OCI-LY1 (cell line): ENCODE measurements at regions not wholly inside any gene's neighbourhood (a gene's known extent, or its start where the extent isn't known, plus 50 kb on each side); places are given as distances from the start of the nearest gene placed in this dataset.

Experiments used
- H2AFZ ChIP-seq: fragments of 200-600 bp; sonication (generic), shearing (Covaris generic); 2 replicates; pipeline ENCODE4 v1.6.0; 2014; ENCODE audit warnings: antibody characterized with exemption, mild to moderate bottlenecking, low read length
- H3F3A ChIP-seq: fragments of 200-600 bp; sonication (generic), shearing (Covaris generic); 2 replicates; pipeline ENCODE4 v1.6.0; 2014; ENCODE audit warnings: mild to moderate bottlenecking, antibody characterized with exemption, low read length, moderate library complexity; ENCODE audit not compliant: insufficient read depth
- H3K27ac ChIP-seq: fragments of 200-600 bp; sonication (generic); 2 replicates; pipeline ENCODE4 v1.5.1; 2014; ENCODE audit warnings: low read length, mixed run types, mild to moderate bottlenecking, low read depth; ENCODE audit not compliant: poor library complexity, severe bottlenecking
- H3K27me3 ChIP-seq: fragments of 200-600 bp; sonication (generic); 2 replicates; pipeline ENCODE4 v1.6.0; 2014; ENCODE audit warnings: antibody characterized with exemption, mild to moderate bottlenecking, low read length, moderate library complexity; ENCODE audit not compliant: insufficient read depth
- H3K36me3 ChIP-seq: fragments of 200-600 bp; sonication (generic); 2 replicates; pipeline ENCODE4 v1.6.1; 2014; ENCODE audit warnings: mild to moderate bottlenecking, antibody characterized with exemption, low read length, moderate library complexity, mixed read lengths; ENCODE audit not compliant: insufficient read depth
- H3K4me1 ChIP-seq: fragments of 200-600 bp; sonication (generic); 2 replicates; pipeline ENCODE4 v1.5.1; 2014; ENCODE audit warnings: mild to moderate bottlenecking, low read length, moderate library complexity; ENCODE audit not compliant: insufficient read depth, severe bottlenecking
- H3K4me2 ChIP-seq: fragments of 200-600 bp; sonication (generic), shearing (Covaris generic); 2 replicates; pipeline ENCODE4 v1.6.1; 2014; ENCODE audit warnings: low read length
- H3K4me3 ChIP-seq: fragments of 200-600 bp; sonication (generic); 2 replicates; pipeline ENCODE4 v1.5.1; 2014; ENCODE audit warnings: low read length, low read depth, mild to moderate bottlenecking, mixed read lengths; ENCODE audit not compliant: poor library complexity, severe bottlenecking
- H3K79me2 ChIP-seq: fragments of 200-600 bp; shearing (Covaris generic); 2 replicates; pipeline ENCODE4 v1.6.1; 2016; ENCODE audit warnings: mixed run types, low read length, mixed read lengths; ENCODE audit not compliant: insufficient read depth
- H3K9ac ChIP-seq: fragments of 200-600 bp; sonication (generic), shearing (Covaris generic); 2 replicates; pipeline ENCODE4 v1.6.1; 2014; ENCODE audit warnings: mild to moderate bottlenecking, low read length, mixed read lengths
- H3K9me2 ChIP-seq: fragments of 200-600 bp; sonication (generic), shearing (Covaris generic); 2 replicates; pipeline ENCODE4 v1.6.1; 2014; ENCODE audit warnings: low read depth, mild to moderate bottlenecking, low read length, mixed read lengths
- H3K9me3 ChIP-seq: fragments of 200-600 bp; shearing (Covaris generic); 2 replicates; pipeline ENCODE4 v1.6.1; 2014; ENCODE audit warnings: low read length, mixed read lengths
- H4K20me1 ChIP-seq: fragments of 200-600 bp; sonication (generic), shearing (Covaris generic); 2 replicates; pipeline ENCODE4 v1.6.0; 2016; ENCODE audit warnings: mild to moderate bottlenecking, low read length; ENCODE audit not compliant: insufficient read depth
- CTCF ChIP-seq: fragments of 200-600 bp; sonication (generic), shearing (Covaris generic); IDR thresholded peaks from 2 replicates; pipeline ENCODE4 v1.5.1; 2017; ENCODE audit warnings: mild to moderate bottlenecking, antibody characterized with exemption, low read length, moderate library complexity, mixed read lengths
- EZH2 ChIP-seq: fragments of 200-600 bp; sonication (generic), shearing (Covaris generic); IDR thresholded peaks from 2 replicates; pipeline ENCODE4 v1.8.0; 2017; ENCODE audit warnings: borderline replicate concordance, mixed run types, mild to moderate bottlenecking, antibody characterized with exemption, low read length, moderate library complexity, mixed read lengths

DNA sequence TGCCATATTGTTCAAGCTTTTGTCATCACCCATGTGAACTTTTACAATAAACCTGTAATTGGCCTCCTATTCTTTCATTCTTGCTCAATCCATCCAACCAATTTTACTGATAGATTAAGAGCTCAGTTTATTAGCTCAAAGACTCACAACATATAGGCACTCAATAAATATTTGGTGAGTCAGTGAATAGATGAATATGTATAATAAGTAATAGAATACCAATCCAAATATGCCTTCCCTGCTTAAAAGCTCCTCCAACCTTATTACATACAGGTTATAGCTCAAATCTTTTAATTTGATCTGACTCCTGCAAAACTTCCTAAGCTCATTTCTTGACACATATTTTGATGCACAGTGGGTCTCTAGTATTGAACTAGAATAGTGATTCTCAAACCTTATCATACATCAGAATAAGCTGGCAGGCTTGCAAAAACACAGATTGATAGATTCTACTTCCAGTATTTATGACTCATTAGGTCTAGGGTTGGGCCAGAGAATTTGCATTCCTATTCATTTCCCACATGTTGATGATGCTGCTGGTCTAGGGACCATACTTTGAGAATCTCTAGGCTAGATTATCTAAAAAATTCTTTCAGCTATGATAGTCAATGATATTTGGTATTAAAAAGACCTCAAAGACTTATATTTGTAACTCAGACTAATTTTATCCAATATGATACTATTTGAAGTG, 114.4 kb downstream of the PCTP start:
- no peak overlapping the region for H3K27ac ChIP-seq
- H3K27me3 ChIP-seq = no peaks in the 10 kb centered on the region
- no peaks in the 10 kb centered on the region for H4K20me1 ChIP-seq
- H3K9me2 ChIP-seq = no peaks in the 10 kb centered on the region
- no peaks in the 10 kb centered on the region for H3K4me1 ChIP-seq
- H2AFZ ChIP-seq = no peak overlapping the region
- H3K4me2 ChIP-seq = no peak overlapping the region
- TF ChIP-seq EZH2 (no peak), CTCF (no peak)
- H3F3A ChIP-seq = no peaks in the 10 kb centered on the region
- no peak overlapping the region for H3K4me3 ChIP-seq
- H3K79me2 ChIP-seq = no peaks in the 10 kb centered on the region
- no peaks in the 10 kb centered on the region for H3K9me3 ChIP-seq
- H3K36me3 ChIP-seq = no peaks in the 10 kb centered on the region
- H3K9ac ChIP-seq = no peak overlapping the region

DNA sequence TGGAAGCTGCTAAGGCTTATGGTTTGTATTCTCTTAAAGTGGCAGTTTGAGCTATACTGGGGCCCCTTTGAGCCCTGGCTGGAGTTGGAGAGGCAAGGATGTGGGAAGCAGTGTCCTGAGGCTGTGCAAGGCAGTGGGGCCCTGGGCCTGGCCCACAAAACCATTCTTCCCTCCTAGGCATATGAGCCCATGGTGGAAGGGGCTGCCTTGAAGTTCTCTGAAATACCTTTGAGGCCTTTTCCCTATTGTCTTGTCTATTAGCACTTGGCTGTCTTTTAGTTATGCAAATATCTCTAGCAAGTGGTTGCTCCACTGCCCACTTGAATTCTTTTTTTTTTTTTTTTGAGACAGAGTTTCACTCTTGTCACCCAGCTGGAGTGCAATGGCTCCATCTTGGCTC, 119.2 kb downstream of the PCTP start:
- Histone ChIP-seq H3K79me2 (no peaks in the 10 kb centered on the region), H3K4me1 (no peaks in the 10 kb centered on the region), H3K9me2 (no peaks in the 10 kb centered on the region), H3K4me3 (no peak overlapping the region), H3K27ac (no peak overlapping the region), H3K36me3 (no peaks in the 10 kb centered on the region), H3K9me3 (no peaks in the 10 kb centered on the region), H3K9ac (no peak overlapping the region), H3F3A (no peaks in the 10 kb centered on the region), H4K20me1 (no peaks in the 10 kb centered on the region), H3K27me3 (no peaks in the 10 kb centered on the region), H3K4me2 (no peak overlapping the region), H2AFZ (no peak overlapping the region)
- TF ChIP-seq EZH2 (no peak), CTCF (no peak)

GRCh38 chr17:55872374-55872773, 121.5 kb downstream of the PCTP start:
- H3K79me2 ChIP-seq = no peaks in the 10 kb centered on the region
- no peaks in the 10 kb centered on the region for H3F3A ChIP-seq
- H3K9ac ChIP-seq = no peak overlapping the region
- H3K4me2 ChIP-seq = no peak overlapping the region
- no peaks in the 10 kb centered on the region for H3K9me2 ChIP-seq
- no peak overlapping the region for H3K4me3 ChIP-seq
- H3K27ac ChIP-seq = no peak overlapping the region
- H3K4me1 ChIP-seq = no peaks in the 10 kb centered on the region
- H3K27me3 ChIP-seq = no peaks in the 10 kb centered on the region
- TF ChIP-seq EZH2 (no peak), CTCF (no peak)
- no peaks in the 10 kb centered on the region for H4K20me1 ChIP-seq
- no peaks in the 10 kb centered on the region for H3K9me3 ChIP-seq
- H2AFZ ChIP-seq = no peak overlapping the region
- no peaks in the 10 kb centered on the region for H3K36me3 ChIP-seq
